T-helper 2 cell treated with Interferon-gamma antibody and Interleukin-4, amounts not matched to agents 5 μg/mL and 100 μg/mL, for 36 hours (primary cell): ENCODE measurements at regions not wholly inside any gene's neighbourhood (a gene's known extent, or its start where the extent isn't known, plus 50 kb on each side); places are given as distances from the start of the nearest gene placed in this dataset.
"Not testable (repeated sequence)": the region's sequence is repeated elsewhere in the genome, so short reads cannot be mapped to it uniquely, and the experiment has no call there.

Source experiments
- DNase-seq: peaks from one replicate; pipeline ENCODE4 v3.0.0; 2021; ENCODE audit warnings: low spot score
- H3K27ac Mint-ChIP-seq: one replicate; pipeline ENCODE4 v1.8.0; 2021; ENCODE audit warnings: mild to moderate bottlenecking, mixed read lengths
- H3K27me3 Mint-ChIP-seq: one replicate; pipeline ENCODE4 v1.8.0; 2021; ENCODE audit warnings: low read depth, mixed read lengths
- H3K36me3 Mint-ChIP-seq: one replicate; pipeline ENCODE4 v1.8.0; 2021; ENCODE audit warnings: low read depth, mixed read lengths
- H3K4me1 Mint-ChIP-seq: one replicate; pipeline ENCODE4 v1.8.0; 2021; ENCODE audit warnings: low read depth, mixed read lengths
- H3K4me3 Mint-ChIP-seq: one replicate; pipeline ENCODE4 v1.8.0; 2022; ENCODE audit warnings: mild to moderate bottlenecking, moderate library complexity, mixed read lengths
- H3K9me3 Mint-ChIP-seq: one replicate; pipeline ENCODE4 v1.8.0; 2021; ENCODE audit warnings: mixed read lengths

- Mint-ChIP-seq H3K27me3 (no peaks in the 10 kb centered on the region), H3K4me1 (no peaks in the 10 kb centered on the region), H3K36me3 (no peaks in the 10 kb centered on the region), H3K4me3 (no peak overlapping the region), H3K27ac (no peak overlapping the region), H3K9me3 (peaks cover 15% of the 10 kb centered on the region)
- DNase-seq = no peak
These were observed 314.7 kb downstream of the KCNJ2 start for GRCh38 chr17:70484050-70484449.

- no peak for DNase-seq
- H3K36me3 Mint-ChIP-seq = no peaks in the 10 kb centered on the region
- peaks cover 15% of the 10 kb centered on the region for H3K9me3 Mint-ChIP-seq
- H3K27me3 Mint-ChIP-seq = no peaks in the 10 kb centered on the region
- H3K4me1 Mint-ChIP-seq = no peaks in the 10 kb centered on the region
- no peak overlapping the region for H3K4me3 Mint-ChIP-seq
- no peak overlapping the region for H3K27ac Mint-ChIP-seq
These were observed 315.2 kb downstream of the KCNJ2 start for GRCh38 chr17:70484496-70484895.

DNA sequence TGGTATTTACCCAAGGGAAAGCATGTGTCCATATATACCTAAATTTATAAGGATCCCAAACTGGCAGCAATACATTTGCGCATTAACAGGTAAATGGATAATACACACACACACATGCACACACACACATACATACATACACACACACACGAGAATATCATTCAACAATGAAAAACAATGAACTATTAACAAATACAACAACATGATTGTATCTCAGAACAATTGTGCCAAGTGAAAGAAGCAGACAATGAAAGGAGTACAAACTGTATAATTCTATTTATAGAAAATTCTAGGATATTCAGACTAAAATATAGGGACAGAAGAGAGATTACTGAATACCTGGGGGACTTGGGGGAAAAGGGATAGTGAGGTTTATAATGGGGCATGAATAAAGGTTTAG, 323.0 kb downstream of the KCNJ2 start:
- Mint-ChIP-seq H3K4me1 (no peaks in the 10 kb centered on the region), H3K27ac (no peak overlapping the region), H3K27me3 (no peaks in the 10 kb centered on the region), H3K36me3 (no peaks in the 10 kb centered on the region), H3K9me3 (no peaks in the 10 kb centered on the region), H3K4me3 (no peak overlapping the region)
- DNase-seq = no peak

- Mint-ChIP-seq H3K9me3 (no peaks in the 10 kb centered on the region), H3K27ac (no peak overlapping the region), H3K36me3 (no peaks in the 10 kb centered on the region), H3K27me3 (no peaks in the 10 kb centered on the region), H3K4me3 (no peak overlapping the region), H3K4me1 (no peaks in the 10 kb centered on the region)
- DNase-seq = no peak
These were observed 324.0 kb downstream of the KCNJ2 start for GRCh38 chr17:70493277-70493874.

- Mint-ChIP-seq H3K4me1 (no peaks in the 10 kb centered on the region), H3K9me3 (no peaks in the 10 kb centered on the region), H3K36me3 (no peaks in the 10 kb centered on the region), H3K4me3 (no peak overlapping the region), H3K27me3 (no peaks in the 10 kb centered on the region), H3K27ac (no peak overlapping the region)
- no peak for DNase-seq
These were observed 329.3 kb downstream of the KCNJ2 start for GRCh38 chr17:70498631-70499030.

GRCh38 chr17:70499067-70499786, 329.9 kb downstream of the KCNJ2 start:
- H3K27ac Mint-ChIP-seq = no peak overlapping the region

DNA sequence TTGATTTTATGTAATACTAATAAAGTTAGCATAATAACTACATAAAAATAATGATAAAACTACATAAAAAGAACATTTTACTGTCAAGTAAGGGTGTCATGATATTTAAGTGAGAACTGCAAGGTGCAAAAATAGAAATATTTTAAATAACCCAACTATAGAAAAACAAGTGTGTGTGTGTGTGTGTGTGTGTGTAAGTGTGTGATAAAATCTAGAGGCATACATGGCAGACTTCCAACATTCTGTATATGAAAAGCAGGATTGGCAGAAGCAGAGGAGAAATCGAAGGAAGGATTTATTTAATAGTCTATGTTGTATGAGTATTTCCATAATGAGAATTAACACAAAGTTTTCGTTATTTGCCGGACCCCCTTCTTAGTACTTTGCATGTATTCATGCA, 334.1 kb downstream of the KCNJ2 start:
- H3K4me3 Mint-ChIP-seq = no peak overlapping the region
- H3K27ac Mint-ChIP-seq = no peak overlapping the region
- no peak for DNase-seq
- no peaks in the 10 kb centered on the region for H3K27me3 Mint-ChIP-seq
- no peaks in the 10 kb centered on the region for H3K4me1 Mint-ChIP-seq
- H3K9me3 Mint-ChIP-seq = no peaks in the 10 kb centered on the region
- H3K36me3 Mint-ChIP-seq = no peaks in the 10 kb centered on the region

More at GRCh38 chr17:70499067-70499786, 329.9 kb downstream of the KCNJ2 start:
- no peaks in the 10 kb centered on the region for H3K36me3 Mint-ChIP-seq
- no peak overlapping the region for H3K4me3 Mint-ChIP-seq
- H3K27me3 Mint-ChIP-seq = no peaks in the 10 kb centered on the region
- H3K9me3 Mint-ChIP-seq = no peaks in the 10 kb centered on the region
- DNase-seq = no peak
- H3K4me1 Mint-ChIP-seq = no peaks in the 10 kb centered on the region

- Mint-ChIP-seq H3K27me3 (no peaks in the 10 kb centered on the region), H3K9me3 (no peaks in the 10 kb centered on the region), H3K4me3 (no peak overlapping the region), H3K27ac (no peak overlapping the region), H3K4me1 (no peaks in the 10 kb centered on the region), H3K36me3 (no peaks in the 10 kb centered on the region)
- no peak for DNase-seq
These were observed 341.0 kb downstream of the KCNJ2 start for GRCh38 chr17:70510288-70510687.

DNA sequence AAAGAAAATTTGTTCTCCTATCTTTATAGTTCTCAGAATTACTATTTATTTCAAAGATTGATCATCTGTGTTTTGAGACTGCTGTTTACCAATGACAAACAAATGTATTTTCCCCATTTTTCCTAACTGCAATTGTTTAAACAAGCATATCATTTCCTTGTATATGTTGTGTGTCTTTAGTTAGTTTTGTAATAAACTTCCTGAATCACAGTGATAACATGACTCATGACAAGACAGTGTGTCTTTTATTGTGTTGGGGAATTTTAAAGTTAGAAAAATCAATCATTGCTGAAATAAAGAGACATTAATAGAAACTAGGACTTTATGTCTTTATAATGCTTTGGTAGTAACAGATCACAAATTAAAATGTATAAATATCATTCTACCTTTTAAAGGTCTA, 348.5 kb downstream of the KCNJ2 start:
- Mint-ChIP-seq H3K4me3 (no peak overlapping the region), H3K27me3 (no peaks in the 10 kb centered on the region), H3K4me1 (no peaks in the 10 kb centered on the region), H3K27ac (no peak overlapping the region), H3K9me3 (no peaks in the 10 kb centered on the region), H3K36me3 (no peaks in the 10 kb centered on the region)
- no peak for DNase-seq

DNA sequence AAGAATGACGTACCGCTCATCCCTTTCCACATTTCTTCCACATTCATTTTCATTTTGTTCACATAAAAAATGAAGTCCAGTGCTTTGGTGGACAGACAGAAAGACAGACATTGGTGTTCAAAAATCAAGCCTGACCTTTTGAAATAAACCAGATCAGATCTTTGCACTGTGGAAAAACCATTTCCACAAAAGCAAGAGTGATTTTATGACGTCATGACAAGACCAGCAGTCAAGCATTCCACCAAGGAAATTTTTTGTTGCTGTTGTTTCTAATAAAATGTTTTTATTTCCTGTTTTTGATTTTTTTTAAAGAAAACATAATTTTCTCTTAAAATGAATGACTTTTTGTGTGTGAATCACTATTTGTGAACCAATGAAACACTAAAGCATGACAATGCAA, 350.0 kb downstream of the KCNJ2 start:
- DNase-seq = no peak
- Mint-ChIP-seq H3K4me3 (no peak overlapping the region), H3K9me3 (no peaks in the 10 kb centered on the region), H3K4me1 (no peaks in the 10 kb centered on the region), H3K36me3 (no peaks in the 10 kb centered on the region), H3K27me3 (no peaks in the 10 kb centered on the region), H3K27ac (no peak overlapping the region)

- Mint-ChIP-seq H3K4me1 (no peaks in the 10 kb centered on the region), H3K36me3 (no peaks in the 10 kb centered on the region)
These were observed 351.1 kb downstream of the KCNJ2 start for GRCh38 chr17:70520447-70520846.

GRCh38 chr17:70520956-70521355, 351.6 kb downstream of the KCNJ2 start:
- Mint-ChIP-seq H3K27me3 (no peaks in the 10 kb centered on the region), H3K4me3 (no peak overlapping the region)
- no peak for DNase-seq

More at GRCh38 chr17:70520447-70520846, 351.1 kb downstream of the KCNJ2 start:
- no peaks in the 10 kb centered on the region for H3K27me3 Mint-ChIP-seq
- no peaks in the 10 kb centered on the region for H3K9me3 Mint-ChIP-seq
- H3K27ac Mint-ChIP-seq = no peak overlapping the region
- H3K4me3 Mint-ChIP-seq = no peak overlapping the region
- DNase-seq = no peak

DNA sequence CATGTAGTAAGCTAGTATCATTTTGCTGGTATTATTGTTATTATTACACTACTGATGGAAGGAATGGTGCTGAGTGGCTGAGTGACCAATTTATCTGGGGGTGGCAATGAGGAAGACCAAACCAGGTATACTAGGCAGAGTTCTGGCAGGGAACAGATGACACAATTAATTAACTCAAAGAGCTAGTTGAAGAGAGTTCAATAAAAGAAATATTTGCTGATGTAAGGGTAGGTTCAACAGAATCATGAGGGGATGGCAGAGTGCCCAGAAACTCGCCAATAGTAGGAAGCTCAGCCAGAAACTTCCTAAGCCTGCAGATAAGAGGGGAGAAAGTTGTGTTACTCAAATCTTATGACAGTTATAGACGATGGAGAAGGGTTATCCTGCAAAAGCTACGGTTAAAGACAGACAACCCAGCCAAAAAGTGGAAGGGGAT, 352.5 kb downstream of the KCNJ2 start:
- no peak overlapping the region for H3K27ac Mint-ChIP-seq
- H3K27me3 Mint-ChIP-seq = no peaks in the 10 kb centered on the region
- no peak for DNase-seq
- H3K4me3 Mint-ChIP-seq = no peak overlapping the region
- no peaks in the 10 kb centered on the region for H3K36me3 Mint-ChIP-seq
- no peaks in the 10 kb centered on the region for H3K4me1 Mint-ChIP-seq
- no peaks in the 10 kb centered on the region for H3K9me3 Mint-ChIP-seq

More at GRCh38 chr17:70520956-70521355, 351.6 kb downstream of the KCNJ2 start:
- no peaks in the 10 kb centered on the region for H3K36me3 Mint-ChIP-seq
- H3K9me3 Mint-ChIP-seq = no peaks in the 10 kb centered on the region
- H3K4me1 Mint-ChIP-seq = no peaks in the 10 kb centered on the region
- no peak overlapping the region for H3K27ac Mint-ChIP-seq

GRCh38 chr17:70523426-70523825, 354.1 kb downstream of the KCNJ2 start:
- Mint-ChIP-seq H3K4me1 (no peaks in the 10 kb centered on the region), H3K4me3 (no peak overlapping the region), H3K36me3 (no peaks in the 10 kb centered on the region), H3K27me3 (no peaks in the 10 kb centered on the region), H3K27ac (no peak overlapping the region), H3K9me3 (no peaks in the 10 kb centered on the region)
- no peak for DNase-seq

GRCh38 chr17:70525035-70525434, 355.7 kb downstream of the KCNJ2 start:
- H3K27me3 Mint-ChIP-seq, DNase-seq, H3K4me1 Mint-ChIP-seq, H3K9me3 Mint-ChIP-seq, H3K4me3 Mint-ChIP-seq, H3K36me3 Mint-ChIP-seq, H3K27ac Mint-ChIP-seq: not testable (repeated sequence)
